HG03565 (cell line): ENCODE measurements at regions not wholly inside any gene's neighbourhood (a gene's known extent, or its start where the extent isn't known, plus 50 kb on each side); places are given as distances from the start of the nearest gene placed in this dataset.
"Not testable (repeated sequence)": the region's sequence is repeated elsewhere in the genome, so short reads cannot be mapped to it uniquely, and the experiment has no call there.

ENCODE experiments used
- ATAC-seq: cut with Tn5 transposase; IDR thresholded peaks from one replicate; pipeline ENCODE4 v1.9.1; 2021; ENCODE audit warnings: mild to moderate bottlenecking, moderate library complexity; ENCODE audit not compliant: unreplicated experiment

DNA sequence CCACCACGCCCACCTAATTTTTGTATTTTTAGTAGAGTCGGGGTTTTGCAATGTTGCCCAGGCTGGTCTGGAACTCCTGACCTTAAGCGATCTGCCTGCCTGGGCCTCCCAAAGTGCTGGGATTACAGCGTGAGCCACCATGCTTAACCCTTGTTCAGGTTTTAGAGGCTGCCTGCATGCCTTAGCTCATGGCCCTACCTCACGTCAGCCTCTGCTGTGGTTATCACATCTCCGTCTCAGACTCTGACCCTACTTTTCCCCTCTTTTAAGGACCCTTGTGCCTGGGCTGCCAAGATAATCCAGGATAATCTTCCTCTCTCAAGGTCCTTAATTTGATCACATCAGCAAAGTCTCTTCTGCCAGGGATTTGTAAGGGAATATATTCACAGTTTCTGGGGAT lies 98.2 kb upstream of the PMAIP1 start:
- no peak for ATAC-seq

DNA sequence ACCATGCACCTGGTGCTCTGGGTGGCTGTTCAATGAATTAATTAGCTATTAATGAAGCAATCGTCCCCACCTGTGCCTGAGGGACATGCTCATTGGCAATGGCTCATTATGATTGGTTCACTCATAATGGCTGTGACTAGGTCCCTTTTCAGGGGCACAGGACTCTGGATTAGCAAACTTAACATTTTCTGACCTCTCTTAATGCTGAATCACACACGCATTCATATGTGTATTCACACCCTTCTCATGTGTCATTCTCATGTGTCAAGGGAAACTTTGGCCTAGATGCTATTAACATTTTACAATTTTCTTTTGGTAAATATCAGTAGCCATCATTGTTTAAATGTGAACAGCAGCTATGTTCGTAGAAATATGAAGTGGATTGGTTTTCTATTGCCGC lies 98.9 kb upstream of the PMAIP1 start:
- ATAC-seq, result no peak

DNA sequence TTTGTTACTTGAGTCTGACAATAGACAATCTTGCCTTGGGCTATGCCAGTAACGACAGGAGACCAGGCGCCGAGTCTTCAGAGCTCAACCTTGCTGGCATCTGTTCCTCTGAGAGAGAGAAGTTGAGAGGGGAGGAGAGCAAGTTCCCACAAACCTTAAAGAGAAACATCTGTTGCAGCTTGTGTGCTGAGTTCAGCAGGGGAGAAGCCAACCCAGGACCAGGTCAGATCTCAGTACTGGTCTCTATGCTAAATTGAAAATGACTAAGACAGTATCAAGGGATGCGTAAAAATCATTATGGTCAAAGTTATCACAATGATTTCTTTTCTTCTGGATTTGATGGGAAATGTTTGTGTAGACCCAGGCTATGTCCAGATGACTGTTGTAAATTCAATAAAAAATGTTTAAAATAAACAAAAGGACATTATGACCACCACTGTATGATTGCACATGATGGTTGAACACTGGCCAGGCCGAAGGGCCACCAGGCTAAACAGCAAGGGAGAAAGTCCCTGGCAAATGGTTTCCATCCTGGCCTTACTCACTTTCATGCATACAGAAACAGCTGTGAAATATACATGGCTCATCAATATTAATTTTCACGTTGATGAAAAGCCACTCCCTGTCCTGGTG lies 100.3 kb upstream of the PMAIP1 start:
- ATAC-seq, result no peak

- ATAC-seq, result no peak
Observed at GRCh38 chr18:59795882-59796281, 98.7 kb upstream of the CCBE1 start.

DNA sequence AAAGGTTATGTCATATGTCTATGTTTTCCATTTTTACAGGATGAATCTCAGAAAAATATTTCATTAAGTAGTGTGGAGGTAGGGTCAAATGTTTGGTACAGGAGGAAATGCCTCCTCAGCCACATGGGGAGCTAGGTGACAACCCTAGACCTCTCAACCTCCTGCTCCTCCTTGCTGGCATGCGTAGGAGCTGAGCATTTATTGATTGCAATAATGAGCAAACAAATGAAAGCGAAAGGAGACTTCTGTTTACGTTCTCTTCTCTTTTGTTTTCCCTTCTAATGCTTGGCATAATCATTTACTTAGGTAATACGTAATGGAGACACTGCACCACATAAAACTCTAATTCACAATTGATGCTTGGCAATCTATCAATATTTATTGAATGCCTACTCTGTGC lies 95.1 kb upstream of the CCBE1 start:
- no peak for ATAC-seq

DNA sequence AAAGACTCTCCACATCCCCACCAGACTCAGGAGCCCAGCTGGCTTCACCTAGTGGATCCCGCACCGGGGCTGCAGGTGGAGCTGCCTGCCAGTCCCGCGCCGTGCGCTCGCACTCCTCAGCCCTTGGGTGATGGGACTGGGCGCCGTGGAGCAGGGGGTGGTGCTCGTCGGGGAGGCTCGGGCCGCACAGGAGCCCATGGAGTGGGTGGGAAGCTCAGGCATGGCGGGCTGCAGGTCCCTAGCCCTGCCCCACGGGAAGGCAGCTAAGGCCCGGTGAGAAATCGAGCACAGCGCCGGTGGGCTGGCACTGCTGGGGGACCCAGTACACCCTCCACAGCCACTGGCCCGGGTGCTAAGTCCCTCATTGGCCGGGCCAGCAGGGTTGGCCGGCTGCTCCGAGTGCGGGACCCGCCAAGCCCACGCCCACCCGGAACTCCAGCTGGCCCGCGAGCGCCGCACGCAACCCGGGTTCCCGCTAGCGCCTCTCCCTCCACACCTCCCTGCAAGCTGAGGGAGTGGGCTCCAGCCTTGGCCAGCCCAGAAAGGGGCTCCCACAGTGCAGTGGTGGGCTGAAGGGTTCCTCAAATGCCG lies 93.2 kb upstream of the CCBE1 start:
- ATAC-seq, result not testable (repeated sequence)

DNA sequence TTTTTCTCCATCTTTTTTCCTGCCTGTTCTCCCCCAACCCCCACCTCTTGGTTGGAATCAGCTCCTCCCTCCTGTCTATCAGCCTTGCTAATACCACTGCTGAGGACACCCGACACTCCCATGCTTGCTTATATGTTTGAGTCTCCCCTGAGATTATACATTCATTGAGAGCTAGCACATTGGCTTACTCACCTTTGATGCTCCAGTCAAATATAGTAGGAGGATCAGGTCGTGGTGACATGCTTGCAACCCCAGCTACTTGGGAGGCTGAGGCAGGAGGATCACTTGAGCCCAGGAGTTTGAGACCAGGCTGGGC lies 91.5 kb upstream of the CCBE1 start:
- no peak for ATAC-seq

GRCh38 chr18:59787998-59788790 lies 91.0 kb upstream of the CCBE1 start:
- no peak for ATAC-seq

- no peak for ATAC-seq
Observed at GRCh38 chr18:59784694-59785093, 87.5 kb upstream of the CCBE1 start.

DNA sequence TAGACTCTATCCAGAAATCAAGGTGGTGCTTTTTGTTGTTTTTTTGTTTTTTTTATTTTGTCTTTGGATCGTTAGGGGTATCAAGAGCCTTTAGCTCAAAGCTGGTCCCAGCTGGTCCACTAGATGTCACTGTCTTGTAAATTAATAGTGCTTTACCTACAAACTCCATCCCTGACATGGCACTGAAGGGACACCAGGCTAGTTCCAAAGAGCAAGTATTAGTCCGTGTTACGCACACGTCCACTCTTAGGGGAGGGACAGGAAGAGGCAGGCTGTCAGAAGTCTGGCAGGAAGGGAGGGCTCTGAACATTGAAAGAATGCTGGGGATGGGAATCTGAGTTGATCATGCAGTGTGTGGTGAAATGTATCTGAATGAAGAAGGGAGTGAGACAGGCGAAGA lies 85.9 kb upstream of the CCBE1 start:
- ATAC-seq, result peak; percentile 93

GRCh38 chr18:59779979-59780378 lies 82.8 kb upstream of the CCBE1 start:
- no peak for ATAC-seq

DNA sequence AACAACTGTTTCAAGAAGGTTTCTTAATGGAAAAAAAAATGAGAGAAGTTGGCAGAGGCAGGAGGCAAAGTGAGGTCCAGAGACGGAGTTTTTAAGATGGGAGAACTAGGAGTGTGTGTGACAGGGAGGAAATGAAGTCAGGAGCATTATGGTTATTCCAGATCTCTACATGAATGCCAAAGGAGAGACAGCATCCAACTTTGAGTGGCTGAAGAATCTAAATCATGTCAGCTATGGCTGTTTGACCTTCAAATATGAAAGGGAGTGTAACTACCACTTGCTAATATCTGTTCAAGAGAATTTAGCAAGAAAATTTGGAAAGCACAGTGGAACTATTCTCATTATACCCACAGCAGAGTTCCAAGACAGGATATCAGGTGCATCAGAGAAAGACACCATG lies 81.2 kb upstream of the CCBE1 start:
- ATAC-seq, result no peak

DNA sequence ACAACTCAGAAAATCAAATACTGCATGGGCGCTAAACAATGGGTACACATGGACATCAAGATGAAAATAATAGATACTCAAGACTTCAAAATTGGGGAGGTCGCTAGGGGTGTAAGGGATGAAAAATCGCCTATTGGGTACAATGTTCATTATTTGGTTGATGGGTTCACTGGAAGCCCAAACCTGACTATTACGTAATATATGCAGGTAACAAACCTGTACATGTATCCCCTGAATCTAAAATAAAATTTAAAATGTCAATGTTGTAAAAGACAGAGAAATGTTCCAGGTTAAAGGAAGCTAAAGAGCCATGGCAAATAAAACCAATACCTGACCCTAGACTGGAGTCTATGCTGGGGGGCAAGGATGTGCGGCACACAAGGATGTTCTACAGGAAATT lies 80.4 kb upstream of the CCBE1 start:
- no peak for ATAC-seq

DNA sequence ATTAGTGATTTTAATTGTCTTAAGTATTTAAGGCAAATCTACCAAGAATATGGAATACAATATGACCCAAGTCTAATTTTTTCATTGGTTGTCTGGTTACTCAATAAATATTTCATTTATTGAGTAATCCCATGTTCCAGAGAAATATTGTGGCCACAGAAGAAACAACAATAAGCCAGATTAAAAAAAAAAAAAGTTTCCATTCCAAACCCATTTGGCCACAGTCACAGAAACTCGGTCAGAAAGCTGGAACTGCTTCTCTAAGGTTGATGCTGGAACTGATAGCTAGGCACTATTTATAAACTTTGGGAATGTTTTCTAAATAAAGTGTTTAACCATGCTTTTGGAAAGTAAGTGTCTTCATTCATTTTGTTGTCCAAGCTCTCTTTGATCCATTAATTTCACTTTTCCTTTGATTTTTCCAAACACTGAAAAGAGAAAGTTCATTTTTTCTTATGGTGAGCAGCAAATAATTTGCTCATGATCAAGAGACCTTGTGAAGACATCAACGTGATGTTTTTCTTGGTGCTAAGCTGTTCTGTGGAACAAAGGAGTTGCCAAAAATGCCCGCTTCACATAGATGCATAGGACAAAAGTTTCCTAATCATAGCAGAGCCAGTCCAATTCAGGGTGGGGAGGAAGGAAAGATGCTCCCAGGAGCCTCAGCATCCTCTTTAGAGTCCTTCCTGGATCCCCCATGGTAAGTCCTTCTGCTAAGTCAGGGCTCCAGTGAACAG lies 72.1 kb upstream of the CCBE1 start:
- ATAC-seq, result no peak

GRCh38 chr18:59768409-59768808 lies 71.2 kb upstream of the CCBE1 start:
- ATAC-seq, result no peak

DNA sequence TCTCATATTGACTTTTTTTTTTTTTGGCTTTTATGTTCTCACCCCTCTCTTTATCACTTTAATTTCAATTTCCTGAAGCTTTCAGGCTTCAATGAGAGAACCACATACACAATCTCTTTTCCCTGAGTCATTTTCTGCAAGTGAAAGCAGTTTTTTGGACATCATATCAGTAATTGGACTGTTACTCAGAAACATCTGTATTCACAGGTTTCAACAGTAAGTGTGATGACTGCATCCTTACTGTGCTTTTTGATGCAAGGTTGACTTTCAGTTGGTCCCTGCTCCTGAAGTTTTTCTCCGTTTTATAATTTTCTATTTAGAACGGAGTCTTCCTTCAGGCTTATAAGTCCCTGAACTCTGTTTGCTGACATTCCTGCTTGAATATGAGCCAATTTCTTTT lies 70.5 kb upstream of the CCBE1 start:
- no peak for ATAC-seq

- ATAC-seq, result no peak
Observed at GRCh38 chr18:59765343-59765742, 68.1 kb upstream of the CCBE1 start.

DNA sequence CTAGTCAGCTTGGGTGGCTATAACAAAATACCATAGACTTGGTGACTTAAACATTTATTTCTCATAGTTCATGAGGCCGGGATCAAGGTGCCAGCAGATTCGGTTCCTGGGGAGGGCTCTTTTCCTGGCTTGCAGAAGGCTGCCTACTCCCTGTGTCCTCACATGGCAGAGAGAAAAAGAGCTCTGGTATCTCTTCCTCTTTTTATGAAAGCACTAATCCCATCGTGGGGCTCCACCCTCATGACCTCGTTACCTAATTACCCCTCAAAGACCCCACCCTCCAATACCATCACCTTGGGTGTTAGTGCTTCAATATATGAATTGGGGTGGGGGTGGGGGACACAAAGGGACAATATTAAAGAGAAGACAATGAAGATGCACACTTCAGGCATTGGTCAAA lies 67.1 kb upstream of the CCBE1 start:
- no peak for ATAC-seq

GRCh38 chr18:59763541-59764136 lies 66.4 kb upstream of the CCBE1 start:
- no peak for ATAC-seq

DNA sequence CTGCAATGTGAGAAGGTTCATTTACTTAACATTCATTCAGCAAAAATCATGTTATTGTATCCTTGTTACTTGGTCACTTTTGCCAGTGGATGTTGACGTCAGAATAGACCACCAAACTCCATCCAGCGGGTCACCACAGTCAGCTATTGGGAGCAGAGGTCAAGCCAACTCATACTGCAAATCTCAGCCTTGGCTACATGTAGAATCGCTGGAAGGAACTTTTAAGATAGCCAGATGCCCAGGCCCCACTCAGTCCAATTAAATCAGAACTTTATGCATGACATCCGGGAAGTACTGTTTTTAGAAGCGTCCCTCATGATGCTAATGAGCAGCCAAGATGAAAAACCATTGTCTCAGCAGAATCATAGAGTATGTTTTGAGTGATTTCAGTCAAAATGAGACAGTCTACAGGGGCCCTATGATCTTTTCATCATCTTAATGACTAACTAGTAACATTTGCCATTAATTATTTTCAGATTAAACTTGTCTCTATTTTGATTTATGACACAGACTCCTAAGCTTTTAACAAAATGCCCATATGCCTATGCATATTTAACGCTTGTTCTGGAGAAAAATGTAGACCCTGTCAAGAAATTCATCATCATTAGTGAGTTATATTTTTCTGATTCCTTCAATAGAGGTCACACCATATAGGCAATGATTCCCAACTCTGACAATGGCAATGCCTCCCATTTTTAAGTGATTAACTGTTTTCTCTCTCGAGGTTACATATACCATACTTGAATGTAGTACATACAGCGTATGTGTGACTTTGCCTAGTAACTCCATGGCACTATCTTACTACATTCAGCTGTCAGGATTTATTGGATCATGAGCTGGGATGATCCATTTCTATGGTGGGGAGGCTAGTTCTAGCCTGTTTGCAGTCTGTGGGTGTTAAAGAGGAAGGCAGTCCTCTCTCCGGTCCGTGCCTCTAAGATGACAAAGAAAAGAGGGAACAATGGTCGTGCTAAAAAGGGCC lies 63.7 kb upstream of the CCBE1 start:
- no peak for ATAC-seq
